ENCODE measurements at regions not wholly inside any gene's neighbourhood (a gene's known extent, or its start where the extent isn't known, plus 50 kb on each side); places are given as distances from the start of the nearest gene placed in this dataset.
A peak's percentile ranks its signal among the peaks of the same experiment; 100 is the strongest.
"Not testable (repeated sequence)": the region's sequence is repeated elsewhere in the genome, so short reads cannot be mapped to it uniquely, and the experiment has no call there.

DNA sequence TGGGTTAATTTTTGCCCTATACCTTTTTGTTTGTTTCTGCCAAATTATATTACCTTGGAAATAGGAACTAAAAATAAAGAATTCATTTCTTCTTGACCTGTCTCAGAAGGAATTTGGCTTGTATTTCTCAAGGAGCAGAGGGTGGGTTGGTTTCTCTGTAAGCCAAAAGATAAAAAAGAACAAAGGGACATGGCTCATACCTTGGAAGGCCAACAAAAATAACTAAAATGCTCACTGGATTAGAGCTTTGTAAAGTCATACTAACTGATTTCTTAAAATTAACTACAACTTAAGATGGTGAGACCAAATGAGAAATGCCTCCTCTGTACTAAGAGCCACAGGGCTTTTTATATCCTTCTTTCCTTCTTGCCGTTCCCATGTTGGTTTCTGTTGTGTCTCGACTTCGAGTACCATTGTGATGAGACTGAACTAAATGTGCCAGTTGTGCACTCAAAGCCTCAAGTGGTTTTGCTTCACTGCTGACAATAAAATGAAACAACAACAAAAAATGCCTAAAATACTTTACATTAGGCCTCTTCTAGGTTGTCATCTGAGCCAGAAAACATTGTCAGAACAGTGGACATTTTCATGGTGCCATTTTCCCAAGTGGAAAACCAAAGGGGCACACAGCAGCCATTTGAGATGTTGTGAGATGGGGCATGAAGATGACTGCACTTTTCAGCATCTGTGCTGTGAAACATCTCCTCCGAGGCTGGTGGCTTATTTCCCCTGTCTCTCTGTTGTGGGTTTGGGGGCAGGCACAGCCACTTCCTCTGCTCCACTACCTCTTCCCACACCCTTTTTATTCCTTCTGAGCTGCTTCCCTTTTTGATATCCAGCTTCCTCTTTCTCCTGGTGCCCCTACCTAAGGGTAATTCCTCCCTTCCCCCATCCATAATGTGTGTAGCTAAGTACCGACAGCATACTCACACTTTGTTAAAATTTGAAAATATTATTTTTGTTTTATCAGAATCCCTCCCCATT, 51.8 kb upstream of the AGR3 start:
- peak; percentile 91 to 92 for DNase-seq

DNA sequence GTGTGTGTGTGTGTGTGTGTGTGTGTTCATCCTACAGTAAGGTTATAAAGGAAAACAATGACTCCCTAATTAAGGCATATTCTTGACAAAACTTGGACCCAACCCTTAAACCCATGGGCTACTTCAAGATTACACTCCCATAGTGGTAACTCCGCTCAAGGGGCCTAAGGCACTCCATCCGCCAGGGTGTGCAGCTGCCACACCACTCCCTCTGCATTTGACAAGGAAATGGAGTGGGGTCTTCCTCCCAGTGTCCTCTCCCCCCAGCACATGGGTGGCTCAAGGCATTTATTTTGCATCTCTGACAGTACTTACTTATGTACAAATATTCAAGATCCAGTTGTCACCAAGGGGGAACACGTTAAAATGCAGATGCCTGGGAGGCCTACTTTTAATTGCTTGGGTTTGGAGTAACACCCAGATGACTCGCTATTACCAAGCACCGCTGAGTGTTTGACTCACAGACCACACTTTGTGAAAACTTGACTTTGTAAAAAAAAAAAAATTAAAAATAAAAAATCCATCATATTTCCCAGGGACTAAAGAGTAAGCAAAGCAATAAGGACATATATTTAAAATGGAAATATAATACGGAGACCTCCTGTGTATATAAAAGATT, 53.0 kb upstream of the AGR3 start:
- peak in 1 of 2 donors; percentile 18 for DNase-seq

DNA sequence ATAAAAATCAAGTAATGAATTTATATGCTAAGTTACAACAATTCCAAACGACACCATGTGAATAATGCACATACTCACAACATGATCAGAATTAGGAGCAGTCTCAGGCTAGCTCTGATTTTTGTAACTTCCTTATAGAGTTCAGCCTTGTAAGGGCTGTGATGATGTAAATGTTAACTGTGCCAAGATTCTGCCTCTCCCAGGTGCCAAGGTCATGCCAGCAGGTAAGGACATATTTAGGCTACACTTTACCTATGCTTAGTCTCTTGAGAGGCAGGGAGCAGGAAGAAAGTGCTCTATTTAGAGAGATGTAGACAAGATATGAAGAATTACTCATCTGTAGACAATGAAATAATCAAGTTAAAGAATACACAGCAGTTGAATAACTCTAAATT, 53.6 kb upstream of the AGR3 start:
- DNase-seq = peak in 1 of 2 donors; percentile 11

DNA sequence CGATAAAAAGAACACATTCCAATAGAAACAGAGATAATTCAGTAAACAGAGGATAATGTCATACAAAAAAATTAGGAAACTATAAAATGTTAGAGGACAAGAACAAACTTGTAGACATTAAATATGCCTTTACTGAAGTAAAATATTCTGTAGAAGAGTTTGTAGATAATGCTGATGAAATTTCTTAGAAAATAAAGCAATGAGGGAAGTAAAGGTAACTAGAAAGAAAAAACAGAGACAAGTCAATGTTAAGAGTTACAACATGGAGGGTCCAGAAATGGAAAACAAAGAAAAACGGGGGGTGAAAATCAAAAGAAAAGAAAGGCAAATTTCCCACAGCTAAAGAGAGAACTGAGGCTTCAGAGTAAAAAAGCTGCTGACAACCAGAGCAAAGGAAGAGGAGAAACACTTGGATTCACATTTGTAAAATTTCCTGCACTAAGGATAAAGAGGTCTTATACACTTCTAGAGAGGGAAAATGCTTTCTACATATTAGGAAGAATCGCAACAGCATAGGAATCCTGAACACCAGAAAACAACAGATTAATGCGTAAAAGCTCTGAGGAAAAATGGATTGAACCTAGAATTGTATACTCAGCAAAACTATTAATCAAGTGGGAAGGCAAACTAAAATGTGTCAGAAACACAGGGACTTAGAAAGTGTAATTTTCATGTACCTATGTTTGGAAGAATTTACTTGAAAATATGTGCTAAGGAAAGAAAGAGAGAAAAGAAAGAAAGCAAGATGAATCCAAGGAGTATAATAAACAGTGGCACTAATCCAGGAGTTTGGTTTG, 55.0 kb upstream of the AGR3 start:
- DNase-seq = no peak

DNA sequence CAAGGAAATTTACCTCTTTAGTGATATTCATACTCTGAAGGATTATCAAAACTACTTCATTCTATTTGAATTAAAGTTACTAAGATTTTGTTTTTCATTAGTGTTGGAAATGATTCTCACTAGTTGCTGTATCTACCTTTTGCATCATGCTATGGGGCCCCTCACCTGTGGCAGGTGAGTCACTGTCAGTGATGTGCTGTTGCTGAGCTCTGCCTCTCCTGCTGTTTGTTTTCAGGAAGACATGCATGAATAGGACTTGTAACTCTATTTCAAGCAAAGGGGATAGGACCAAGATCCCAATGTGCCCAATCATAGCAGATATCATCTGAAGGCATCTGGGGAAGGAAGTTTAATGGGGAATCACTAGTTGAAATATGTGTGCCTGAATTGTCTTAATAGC, 57.4 kb upstream of the AGR3 start:
- no peak for DNase-seq

DNA sequence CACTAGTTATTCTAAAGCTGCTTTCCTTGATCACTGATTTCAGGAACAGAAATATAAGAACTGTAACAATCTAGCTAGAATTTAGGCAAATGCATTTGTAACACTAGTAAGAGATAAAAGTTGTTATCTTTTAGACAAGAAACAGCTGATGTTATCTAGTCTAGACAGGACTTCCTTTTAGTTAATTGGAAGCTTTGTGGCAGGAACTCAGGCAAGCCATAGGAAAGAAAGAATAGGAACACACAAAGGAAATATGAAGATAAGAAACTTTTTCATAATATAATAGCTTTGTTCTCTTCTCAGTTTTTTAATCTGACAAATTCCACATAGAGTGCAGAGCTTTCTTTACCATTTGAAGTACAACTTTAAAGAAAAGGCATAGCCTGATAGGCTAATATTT, 59.0 kb upstream of the AGR3 start:
- no peak for DNase-seq

DNA sequence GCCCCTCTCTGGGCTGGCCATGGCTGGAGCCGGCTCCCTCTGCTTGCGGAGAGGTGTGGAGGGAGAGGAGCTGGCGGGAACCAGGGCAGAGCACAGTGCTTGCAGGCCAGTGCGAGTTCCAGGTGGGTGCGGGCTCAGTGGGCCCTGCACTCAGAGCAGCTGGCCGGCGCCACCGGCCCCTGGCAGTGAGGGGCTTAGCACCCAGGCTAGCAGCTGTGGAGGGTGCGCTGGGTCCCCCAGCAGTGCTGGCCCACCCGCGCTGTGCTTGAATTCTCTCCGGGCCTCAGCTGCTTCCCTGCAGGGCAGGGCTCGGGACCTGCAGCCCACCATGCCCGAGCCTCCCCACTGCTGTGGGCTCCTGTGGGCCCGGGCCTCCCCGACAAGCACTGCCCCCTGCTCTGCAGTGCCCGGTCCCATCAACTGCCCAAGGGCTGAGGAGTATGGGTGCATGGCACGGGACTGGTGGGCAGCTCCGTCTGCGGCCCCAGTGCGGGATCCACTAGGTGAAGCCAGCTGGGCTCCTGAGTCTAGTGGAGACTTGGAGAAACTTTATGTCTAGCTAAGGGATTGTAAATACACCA, 61.2 kb upstream of the AGR3 start:
- no peak for DNase-seq

DNA sequence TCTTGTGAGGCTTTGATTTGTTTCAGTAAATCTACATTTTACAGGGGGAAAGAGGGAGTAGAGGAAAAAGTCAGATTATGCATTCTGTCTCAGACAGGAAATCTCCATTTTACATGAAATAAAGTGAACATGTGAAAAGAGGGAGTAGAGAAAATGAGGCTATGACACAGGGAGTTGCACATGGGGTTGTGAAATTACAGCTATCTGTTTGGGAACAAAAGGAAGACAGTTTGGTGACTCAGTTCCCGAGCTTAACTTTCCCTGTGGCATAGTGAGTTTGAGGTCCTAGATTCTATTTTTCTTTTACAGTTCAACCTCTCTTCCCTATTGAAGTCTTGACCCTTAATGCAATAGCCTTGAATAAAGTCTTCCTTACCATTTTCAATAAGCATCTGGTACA, 63.2 kb upstream of the AGR3 start:
- DNase-seq = peak; percentile 18 to 47

DNA sequence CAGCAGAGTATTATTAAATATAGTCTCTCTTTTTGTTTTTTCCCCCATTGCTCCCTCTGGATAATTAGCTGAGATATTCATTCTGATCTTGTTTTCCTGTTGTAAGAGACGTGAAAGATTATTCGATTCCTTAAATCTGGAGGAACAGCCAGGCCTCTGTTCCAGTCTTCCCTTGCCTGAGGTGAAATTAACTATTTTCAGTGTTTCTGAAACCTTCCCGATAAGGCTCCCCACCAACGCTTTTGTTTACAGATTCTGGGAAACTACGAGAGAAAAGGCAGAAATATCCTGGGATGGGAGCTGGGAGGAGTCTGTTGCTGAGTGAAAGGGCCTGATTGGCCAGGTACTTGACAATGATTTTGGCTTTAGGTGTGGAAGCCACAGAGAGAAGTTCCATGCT, 63.6 kb upstream of the AGR3 start:
- DNase-seq = no peak

DNA sequence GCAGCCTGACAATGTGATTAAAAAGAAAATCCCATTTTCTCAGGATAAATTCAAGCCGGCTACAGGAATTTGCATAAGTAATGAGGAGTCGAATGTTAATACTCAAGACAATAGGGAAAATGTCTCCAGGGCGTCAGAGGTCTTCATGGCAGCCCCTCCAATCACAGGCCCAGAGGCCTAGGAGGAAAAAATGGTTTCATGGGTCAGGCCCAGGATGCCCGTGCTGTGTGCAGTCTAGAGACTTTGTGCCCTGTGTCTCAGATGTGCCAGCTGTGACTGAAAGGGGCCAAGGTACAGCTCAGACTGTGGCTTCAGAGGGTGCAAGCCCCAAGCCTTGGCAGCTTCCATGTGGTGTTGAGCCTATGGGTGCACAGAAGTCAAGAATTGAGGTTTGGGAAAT, 66.3 kb upstream of the AGR3 start:
- not testable (repeated sequence) for DNase-seq

DNA sequence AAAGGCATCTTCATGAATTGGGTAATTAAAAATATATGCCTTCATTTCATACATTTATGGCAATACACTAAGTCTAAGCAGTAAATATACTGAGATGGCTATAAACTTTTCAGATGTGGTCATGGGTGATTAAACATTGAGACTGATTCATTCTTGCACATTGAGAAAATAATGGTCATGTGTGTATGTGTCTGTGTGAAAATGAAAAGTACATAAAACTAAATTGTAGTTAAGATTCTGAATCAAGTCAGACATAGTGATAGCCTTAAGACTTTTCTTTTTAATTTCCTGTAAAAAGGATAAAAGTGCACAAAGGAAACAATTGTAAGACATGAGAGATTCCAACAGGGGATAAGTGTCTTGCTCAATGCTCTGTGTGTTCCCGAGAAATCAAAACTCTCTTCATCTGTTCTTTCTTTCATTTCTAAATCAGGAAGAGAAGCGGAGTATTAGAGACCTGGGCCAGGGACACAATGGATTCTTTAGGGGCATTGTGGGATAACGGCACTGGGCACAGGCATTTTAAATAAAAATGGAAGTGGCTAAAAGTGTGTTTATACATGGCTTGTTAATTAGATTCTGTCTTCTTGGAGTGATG, 69.8 kb upstream of the AGR3 start:
- no peak for DNase-seq

DNA sequence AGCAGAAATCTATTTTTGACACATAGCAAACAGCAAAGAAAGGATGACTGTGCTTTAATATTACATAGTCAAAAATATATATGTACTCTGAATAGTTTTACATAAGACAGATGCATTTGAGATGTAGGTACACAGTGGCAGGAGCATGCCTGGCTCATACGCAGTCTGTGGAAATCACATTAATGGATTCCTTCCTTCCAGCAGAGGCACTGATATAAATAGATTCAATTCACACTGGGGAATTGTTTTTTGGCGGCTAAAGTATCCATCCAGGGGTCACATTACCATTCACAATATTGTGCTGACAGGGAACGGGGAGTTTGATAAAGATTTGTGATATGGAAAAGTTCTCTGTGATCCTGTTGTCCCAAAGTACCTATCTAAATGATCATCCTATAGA, 72.5 kb upstream of the AGR3 start:
- no peak for DNase-seq

DNA sequence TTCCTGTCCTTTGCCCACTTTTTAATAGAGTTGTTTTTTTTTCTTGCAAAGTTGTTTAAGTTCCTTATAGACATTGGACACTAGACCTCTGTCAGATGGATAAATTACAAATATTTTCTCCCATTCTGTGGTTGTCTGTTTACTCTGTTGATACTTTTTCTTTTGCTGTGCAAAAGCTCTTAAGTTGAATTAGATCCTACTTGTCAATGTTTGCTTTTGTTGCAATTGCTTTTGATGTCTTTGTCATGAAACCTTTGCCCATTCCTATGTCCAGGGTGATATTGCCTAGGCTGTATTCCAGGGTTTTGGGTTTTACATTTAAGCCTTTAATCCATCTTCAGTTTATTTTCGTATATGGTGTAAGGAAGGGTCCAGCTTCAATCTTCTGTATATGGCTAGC, 76.9 kb upstream of the AGR3 start:
- DNase-seq = no peak

DNA sequence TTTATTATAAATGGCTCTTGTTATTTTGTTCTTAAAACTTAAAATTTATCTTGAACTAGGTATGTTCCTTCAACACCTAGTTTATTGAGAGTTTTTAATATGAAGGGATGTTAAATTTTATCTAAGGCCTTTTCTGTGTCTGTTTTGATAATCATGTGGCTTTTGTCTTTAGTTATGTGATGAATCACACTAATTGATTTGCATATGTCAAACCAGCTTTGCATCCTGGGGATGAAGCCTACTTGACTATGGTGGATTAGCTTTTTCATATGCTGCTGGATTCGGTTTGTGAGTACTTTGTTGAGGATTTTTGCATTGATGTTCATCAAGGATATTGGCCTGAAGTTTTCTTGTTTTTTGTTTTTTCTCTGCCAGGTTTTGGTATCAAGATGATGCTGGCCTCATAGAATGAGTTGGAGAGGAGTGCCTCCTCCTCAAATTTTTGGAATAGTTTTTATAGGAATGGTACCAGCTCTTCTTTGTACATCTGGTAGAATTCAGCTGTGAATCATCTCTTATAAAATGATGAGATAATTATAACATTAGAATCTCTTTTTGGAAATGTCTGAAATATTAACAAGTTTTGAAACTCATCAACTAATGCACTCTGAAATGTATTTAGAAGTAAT, 78.7 kb upstream of the AGR3 start:
- no peak for DNase-seq

DNA sequence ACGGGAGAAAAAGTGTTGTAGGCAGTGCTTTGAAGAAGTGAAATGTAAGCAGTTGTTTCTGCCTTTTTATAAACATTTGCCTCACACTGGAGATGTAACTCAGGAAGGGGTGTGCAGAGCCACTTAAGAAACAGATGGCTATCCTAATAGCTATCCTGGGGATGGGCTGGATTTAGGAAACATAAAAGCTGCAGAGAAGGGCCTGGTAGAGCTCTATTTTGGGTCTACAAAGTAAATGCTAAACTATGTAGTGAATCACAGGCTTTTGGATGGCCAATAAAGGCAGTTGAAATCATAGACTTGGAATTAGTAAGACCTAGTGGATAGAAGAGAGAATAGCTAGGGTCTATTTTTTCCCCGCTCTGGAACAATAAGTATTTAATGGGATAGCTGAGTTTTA, 79.9 kb upstream of the AGR3 start:
- no peak for DNase-seq

DNA sequence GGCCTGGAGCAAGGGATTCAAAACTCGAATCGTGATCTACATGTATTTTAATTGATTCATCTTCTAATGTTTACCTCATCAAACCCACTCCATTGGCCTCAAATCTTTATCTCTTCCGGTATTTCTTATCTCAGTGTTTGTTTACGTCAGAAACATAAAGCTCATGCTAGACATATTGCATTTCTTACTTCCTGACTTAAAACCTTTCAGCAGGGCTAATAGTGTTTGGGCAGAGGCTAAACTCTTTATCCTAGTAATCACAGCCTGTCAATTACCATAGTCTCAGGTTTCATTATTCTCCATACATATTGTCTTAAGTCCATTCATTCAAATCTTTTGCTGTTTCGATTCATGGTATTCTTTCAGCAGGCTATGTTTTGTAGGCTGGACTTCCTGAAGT, 81.3 kb upstream of the AGR3 start:
- no peak for DNase-seq

DNA sequence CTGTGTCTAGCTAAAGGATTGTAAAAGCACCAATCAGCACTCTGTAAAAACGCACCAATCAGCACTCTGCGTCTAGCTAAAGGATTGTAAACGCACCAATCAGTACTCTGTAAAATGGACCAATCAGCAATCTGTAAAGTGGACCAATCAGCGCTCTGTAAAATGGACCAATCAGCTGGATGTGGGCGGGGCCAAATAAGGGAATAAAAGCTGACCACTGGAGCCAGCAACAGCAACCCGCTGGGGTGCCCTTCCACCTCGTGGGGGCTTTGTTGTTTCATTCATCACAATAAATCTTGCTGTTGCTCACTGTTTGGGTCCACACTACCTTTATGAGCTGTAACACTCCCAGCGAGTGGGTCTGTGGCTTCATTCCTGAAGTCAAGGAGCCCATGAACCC, 83.9 kb upstream of the AGR3 start:
- not testable (repeated sequence) for DNase-seq

DNA sequence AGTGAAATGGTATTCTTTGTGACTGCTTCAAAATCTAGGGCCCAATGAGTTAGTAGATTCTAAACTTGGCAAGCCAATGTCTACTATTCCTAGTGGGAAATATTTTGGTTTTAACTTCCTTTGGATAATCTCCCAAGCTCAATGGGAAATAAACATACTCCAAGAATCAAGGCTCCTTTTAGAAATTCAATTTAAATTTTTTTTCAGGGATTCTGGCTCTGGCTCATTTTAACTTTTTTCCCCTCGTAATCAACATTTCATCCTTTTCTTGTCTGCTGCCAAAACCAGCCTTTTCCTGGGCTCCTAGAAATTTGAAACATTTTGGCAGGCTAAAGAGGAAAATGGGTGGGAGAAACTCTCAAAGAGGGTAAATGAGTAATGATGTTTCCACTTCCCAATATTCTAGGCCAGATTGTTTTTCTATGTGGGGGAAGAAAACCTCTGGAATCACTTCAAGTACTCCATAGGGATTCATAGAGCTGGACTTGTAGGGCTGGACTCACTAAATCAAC, 85.6 kb upstream of the AGR3 start:
- DNase-seq = no peak

DNA sequence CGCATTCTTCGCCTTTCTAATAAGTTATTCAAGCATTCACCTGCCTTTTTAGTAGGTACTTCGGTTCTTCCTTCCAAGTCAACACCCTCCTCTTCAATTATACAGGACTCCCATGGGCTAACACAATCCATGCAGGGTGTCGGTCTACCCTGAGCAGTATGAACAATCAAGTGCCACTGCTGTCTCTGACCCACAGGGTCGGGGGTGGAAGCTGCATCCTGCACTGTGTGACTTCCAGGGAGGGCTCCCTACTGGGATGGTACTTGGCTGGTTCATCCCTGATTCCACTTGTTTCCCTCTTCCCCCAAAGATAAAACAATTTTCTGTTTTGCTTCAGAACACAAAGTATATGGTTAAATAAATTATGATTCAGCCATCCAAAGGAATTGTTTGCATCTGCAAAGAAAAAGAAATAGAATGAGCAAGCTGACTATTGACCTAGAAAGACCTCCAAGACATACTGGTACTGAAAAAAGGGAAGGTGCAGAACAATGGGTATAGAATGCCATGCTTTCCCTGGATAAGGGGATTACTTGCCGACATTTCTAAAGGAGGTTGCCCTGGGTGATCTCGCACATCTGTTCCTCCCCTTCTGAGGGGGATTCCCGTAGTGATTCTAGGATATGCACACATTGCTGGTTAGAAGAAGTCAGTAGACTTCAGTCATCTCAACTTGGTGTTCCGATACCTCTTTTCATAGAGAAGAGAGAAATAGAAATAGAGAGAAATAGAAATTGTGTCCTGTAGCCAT, 89.1 kb upstream of the AGR3 start:
- DNase-seq = no peak

DNA sequence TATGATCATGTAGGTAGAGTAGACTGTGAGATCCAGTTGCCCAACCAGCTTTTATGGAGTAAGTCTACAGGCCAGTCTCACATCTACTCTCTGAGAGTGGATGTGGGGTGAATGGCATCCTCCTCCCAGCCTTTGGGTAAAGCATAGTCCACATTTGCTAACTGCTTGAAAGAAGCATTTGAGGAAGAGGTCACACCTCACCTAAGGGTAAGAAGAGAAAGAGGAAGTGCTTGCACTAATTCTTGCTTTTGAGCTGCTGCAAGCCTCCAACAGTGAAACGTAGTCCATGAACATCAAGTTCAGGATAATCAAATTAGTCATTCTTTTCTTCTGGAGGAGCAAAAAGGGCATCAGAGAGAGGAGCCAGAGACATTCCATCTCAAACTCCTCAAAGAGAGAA, 93.9 kb upstream of the AGR3 start:
- peak; percentile 18 to 38 for DNase-seq

All from inflammatory macrophage (primary cell).